GM12801 (cell line): ENCODE measurements at regions not wholly inside any gene's neighbourhood (a gene's known extent, or its start where the extent isn't known, plus 50 kb on each side); places are given as distances from the start of the nearest gene placed in this dataset.

Source experiments
- TF ChIP-seq, protein P1 (sequence below): IDR thresholded peaks from one replicate; pipeline ENCODE4 v1.5.1; 2011; ENCODE audit warnings: control low read depth; ENCODE audit not compliant: insufficient read length; ENCODE audit errors: extremely low read depth

DNA sequence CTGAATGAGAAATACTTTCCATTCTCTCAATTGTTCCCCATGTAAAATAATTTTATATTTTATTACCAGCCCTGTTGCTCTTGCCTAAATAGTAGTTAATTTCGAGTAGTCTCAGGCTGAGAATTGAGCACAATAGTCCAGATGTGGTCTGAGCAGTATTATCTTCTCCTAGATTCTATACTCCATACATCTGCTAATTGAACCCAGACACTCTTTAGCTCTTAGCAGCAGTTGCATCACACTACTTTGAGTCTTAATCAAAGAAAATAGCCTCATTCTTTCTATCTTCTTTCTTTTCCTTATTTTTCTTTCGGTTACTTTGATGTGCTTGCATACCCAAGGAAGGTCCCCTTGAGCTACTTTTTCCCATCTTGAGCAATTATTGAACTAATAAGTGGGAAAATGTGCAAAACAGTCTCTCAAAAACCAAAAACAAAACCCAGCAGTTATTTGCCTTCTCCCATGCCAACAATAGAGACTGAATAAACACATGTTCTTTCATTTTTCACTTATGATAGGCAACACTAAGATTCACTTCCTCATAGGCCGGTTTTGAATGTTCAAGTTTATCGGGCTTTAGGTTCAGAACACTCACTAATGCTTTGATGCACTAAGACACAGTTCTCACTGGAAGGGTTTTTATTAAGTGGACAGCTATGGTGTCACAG lies 204.5 kb downstream of the POU4F1 start:
- TF ChIP-seq, protein P1, sequence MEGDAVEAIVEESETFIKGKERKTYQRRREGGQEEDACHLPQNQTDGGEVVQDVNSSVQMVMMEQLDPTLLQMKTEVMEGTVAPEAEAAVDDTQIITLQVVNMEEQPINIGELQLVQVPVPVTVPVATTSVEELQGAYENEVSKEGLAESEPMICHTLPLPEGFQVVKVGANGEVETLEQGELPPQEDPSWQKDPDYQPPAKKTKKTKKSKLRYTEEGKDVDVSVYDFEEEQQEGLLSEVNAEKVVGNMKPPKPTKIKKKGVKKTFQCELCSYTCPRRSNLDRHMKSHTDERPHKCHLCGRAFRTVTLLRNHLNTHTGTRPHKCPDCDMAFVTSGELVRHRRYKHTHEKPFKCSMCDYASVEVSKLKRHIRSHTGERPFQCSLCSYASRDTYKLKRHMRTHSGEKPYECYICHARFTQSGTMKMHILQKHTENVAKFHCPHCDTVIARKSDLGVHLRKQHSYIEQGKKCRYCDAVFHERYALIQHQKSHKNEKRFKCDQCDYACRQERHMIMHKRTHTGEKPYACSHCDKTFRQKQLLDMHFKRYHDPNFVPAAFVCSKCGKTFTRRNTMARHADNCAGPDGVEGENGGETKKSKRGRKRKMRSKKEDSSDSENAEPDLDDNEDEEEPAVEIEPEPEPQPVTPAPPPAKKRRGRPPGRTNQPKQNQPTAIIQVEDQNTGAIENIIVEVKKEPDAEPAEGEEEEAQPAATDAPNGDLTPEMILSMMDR: no peak

DNA sequence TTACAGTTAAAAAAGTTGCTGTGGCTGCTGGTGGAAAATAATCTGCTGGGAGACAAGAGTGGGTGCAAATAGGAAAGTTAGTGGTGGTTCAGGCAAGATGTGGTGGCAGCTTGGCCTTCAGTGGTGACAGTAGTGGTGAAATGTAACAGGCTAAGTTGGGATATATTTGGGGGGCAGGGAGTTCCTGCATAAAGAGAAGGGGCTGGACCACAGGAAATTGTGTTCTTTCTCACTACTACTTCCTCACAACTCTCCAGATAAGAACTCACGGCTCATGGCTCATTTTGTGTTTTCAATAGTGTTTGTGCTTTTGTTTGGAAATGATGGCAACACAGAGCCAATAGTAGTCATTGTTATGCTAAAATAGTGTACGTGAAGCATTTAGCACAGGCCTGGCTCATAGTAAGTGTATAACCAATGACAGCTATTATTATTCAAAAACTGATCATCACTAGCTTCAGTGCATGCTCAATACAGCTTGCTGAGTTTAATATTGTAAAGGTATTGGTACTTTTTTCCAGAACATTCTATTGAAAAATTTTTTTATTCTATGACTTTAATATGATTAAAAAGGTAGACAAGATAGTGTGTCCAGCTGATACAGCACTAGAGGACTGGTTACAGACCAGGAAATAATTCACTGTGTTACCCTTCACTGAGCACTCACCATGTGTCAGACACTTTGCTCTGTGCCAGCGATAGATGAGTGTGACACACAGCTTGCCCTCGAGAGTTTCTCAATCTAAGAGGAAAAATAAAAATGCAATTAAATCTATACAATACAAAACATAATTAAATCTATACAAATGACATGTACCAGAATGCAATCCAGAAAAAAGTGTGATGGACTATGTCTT lies 209.8 kb downstream of the POU4F1 start:
- TF ChIP-seq, protein P1: no peak

DNA sequence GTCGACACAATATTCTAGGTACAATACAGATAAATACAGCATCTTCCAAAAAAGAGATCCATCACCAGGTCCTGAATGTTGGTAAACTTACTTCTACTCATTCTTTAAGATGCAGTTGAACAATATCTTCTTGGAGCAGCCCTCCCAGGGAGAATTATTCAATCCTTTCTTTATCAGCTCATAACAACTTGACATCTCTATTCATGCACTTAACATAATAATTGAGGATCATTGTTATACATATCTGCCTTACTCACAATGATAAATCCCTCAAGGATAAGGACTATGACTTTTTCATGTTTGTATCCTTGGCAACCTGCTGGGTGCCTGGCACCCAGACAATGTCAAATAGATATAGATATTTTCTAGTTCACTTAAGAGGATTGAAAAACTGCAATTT lies 219.5 kb downstream of the POU4F1 start:
- TF ChIP-seq, protein P1: no peak

DNA sequence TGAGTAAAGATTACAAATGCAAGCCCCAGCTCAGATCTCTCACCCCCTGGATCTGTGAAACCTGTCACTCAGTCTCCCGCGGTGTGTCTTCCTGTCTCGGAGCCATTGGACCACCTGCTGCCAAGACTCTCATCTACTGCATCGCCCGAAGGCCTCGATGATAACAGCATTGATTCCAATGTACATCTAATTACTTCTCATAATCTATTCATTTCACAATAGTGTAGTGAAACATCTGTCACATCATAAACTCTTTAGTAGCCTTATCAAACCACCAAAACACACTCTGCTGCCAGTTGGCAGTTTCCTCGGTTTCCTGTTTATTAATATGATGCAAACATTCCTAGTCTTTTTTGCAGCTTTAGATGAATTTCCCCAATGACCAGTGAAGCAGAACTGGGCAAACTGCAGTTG lies 220.3 kb downstream of the POU4F1 start:
- TF ChIP-seq, protein P1: no peak

DNA sequence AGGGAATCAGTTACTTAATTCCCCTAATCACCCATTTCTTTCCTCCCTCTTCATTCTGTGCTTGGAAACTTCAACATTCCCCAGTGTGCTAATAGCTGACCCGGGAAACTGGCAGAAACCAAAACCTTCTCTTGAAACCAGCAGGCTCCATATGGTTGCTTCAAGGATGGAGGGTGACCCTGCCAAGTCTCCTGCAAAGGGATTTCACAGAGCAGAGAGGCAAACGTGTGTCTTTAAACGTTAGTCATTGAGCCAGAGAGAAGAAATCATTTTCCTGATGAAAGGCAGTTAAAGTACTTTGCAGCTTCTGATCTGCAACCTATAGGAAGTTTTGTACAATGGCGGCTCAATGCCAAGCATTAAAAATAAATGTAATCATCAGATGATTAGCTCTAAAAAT lies 220.9 kb downstream of the POU4F1 start:
- TF ChIP-seq, protein P1: no peak

DNA sequence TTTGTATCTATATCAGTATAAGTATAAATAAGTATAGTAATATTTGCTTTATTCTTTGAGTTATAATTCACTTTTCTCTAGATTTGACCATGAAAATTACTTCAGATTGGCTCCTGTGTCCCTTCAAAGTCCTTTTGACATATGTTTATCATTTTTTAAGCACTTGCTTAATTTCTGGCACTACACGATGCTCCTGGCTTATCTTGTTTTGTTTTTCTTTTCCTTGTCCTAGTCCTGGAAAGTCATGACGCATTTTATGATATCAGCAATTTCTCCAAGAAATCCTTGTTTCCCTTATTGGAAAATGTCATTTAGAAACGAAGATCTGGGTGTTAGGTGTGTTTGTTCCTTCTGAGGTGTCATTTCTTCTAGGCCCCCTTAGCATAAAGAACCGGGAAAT lies 226.5 kb downstream of the POU4F1 start:
- TF ChIP-seq, protein P1: no peak

DNA sequence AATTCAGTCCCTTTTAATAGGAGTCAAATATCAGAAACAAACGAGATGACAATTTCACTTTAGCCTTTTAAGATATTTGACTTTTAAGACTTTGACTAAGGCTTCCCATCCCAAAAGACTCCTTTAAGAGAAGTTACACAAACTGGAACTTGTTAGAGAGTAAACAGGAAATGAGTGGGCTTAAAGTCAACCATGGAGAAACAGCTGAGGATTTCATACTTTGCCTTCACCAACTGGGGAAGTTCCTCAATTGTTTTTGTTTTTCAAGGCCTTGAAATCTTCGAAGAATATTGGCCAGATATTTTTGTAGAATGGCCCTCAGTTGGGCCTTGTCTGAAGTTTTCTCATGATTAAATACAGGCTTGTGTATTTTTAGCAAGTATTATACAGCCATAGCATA lies 227.3 kb downstream of the POU4F1 start:
- TF ChIP-seq, protein P1: no peak
